Right cardiac atrium (tissue), 5 donors: ENCODE measurements at regions not wholly inside any gene's neighbourhood (a gene's known extent, or its start where the extent isn't known, plus 50 kb on each side); places are given as distances from the start of the nearest gene placed in this dataset.

Experiments used
- ATAC-seq, 2 donors: fragments of 200-7000 bp; cut with Tn5 transposase; one replicate each; pipeline versions ENCODE4 v1.8.0 to v1.9.1; 2020; ENCODE audit warnings: moderate library complexity in 2 of 2, mild to moderate bottlenecking in 1 of 2
- DNase-seq, 3 donors: peaks; one replicate each; pipeline ENCODE4 v3.0.0-alpha.2; 2020
- H3K27ac ChIP-seq: one replicate; pipeline ENCODE4 v1.5.1; 2013; ENCODE audit warnings: mild to moderate bottlenecking, low read length, control low read depth, moderate library complexity
- H3K27me3 ChIP-seq: one replicate; pipeline ENCODE4 v1.6.1; 2013; ENCODE audit not compliant: control insufficient read depth, insufficient read depth
- H3K4me1 ChIP-seq: one replicate; pipeline ENCODE4 v1.6.1; 2013; ENCODE audit warnings: low read length; ENCODE audit not compliant: control insufficient read depth, insufficient read depth
- H3K4me3 ChIP-seq: one replicate; pipeline ENCODE4 v1.5.1; 2013; ENCODE audit warnings: low read length, control low read depth
- H3K9me3 ChIP-seq: one replicate; pipeline ENCODE4 v1.6.1; 2013; ENCODE audit warnings: low read length; ENCODE audit not compliant: control insufficient read depth
- WGBS: extraction: QIAGEN DNeasy Blood & Tissue Kit; methylation state at CpG from one replicate; pipeline ENCODE4 v1.1.7; 2013; 5-methylcytosine and 5-hydroxymethylcytosine counted together
- intact Hi-C, 4 donors: fragments of 100-400 bp; cut with DNase I; formaldehyde crosslinking; loops; one replicate each; pipeline versions ENCODE4 v1.11.0 to v1.14.0; 2022 to 2023
- donor health status: healthy with polysubstance abuse.
- donor health status: DM: no; HTN: yes; CAD: no.
- donor health status: DM: no; HTN: no; CAD: no.
- donor health status: DM: no; HTN: yes; CAD: no; lungs with severe emphysema.
- donor health status: DM: yes; HTN: yes; CAD: no.

DNA sequence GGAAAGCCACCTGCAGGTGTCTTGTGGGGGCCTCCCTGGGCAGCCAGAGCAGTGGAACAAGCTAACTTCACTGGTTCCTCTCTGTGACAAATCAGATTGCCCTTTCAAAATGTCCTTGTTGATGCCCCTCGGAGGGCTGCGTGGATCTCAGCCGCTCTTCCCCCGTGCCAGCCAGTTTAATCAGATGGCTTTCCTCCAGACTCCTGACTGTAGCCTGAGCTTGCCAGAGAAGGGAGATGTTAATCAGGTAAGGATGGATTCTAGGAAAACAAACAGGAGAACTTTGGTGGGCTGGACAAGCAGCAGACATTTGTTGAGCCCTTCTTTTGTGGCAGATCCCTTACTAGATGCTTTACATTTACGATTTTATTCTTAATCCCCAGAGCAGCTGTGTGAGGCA lies 88.2 kb downstream of the DMRTA2 start:
- DNase-seq (no peak), ATAC-seq (no peak)
- Histone ChIP-seq H3K27ac (no peak overlapping the region), H3K4me3 (no peak overlapping the region), H3K27me3 (no peaks in the 10 kb centered on the region), H3K9me3 (no peaks in the 10 kb centered on the region), H3K4me1 (no peaks in the 10 kb centered on the region)
- intact Hi-C loops = no loop called here
- WGBS = 70% methylated on average over 5 of the region's 5 CpGs

- Histone ChIP-seq H3K4me1 (no peaks in the 10 kb centered on the region), H3K27ac (no peak overlapping the region), H3K4me3 (peak overlapping the region; percentile 7), H3K27me3 (no peaks in the 10 kb centered on the region), H3K9me3 (no peaks in the 10 kb centered on the region)
- ATAC-seq = peak; percentile 85 to 92
- peak; percentile 64 to 84 (median 82) for DNase-seq
- WGBS = 5% methylated on average over 37 of the region's 37 CpGs
- intact Hi-C loops = no loop called here
These were observed 89.7 kb downstream of the DMRTA2 start for GRCh38 chr1:50333595-50333974.

DNA sequence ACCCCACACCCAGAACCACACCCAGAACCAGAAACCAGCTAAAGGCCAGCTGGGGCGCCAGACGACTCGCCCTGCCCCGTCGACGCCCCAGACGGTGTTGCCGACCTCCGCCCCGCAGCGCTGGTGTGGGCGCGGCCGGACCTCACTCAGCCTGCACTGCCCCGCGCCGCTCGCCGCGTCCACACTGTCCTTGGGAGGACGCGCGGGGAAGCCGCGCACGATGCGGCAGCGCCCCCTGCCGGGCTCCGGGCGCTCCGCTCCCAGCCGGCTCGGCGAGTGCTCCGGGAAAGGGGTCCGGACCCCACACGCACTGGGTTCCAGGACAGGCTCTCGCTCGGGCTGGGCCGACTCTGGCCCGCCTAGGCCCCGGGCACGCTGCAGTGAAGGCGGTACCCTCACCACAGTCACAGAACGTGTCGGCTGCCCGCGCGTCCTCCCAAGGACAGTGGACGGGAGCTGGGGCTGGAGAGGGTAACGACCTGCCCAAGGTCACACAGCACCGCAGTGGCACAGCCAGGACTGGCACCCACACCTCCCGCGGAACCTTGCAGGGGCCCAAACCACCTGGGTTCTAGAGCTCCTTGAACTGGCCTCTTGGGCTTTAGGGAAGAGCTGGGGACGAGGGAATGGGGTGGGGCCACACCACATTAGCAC lies 90.2 kb downstream of the DMRTA2 start:
- peak overlapping the region; percentile 7 for H3K4me3 ChIP-seq
- DNase-seq = peak; percentile 72 to 86 (median 85)
- no peaks in the 10 kb centered on the region for H3K4me1 ChIP-seq
- ATAC-seq = peak; percentile 96 to 97
- H3K27ac ChIP-seq = peak overlapping the region; percentile 5
- no peaks in the 10 kb centered on the region for H3K27me3 ChIP-seq
- no peaks in the 10 kb centered on the region for H3K9me3 ChIP-seq
- 2% methylated on average over 56 of the region's 56 CpGs for WGBS
- intact Hi-C loops = no loop called here

- Histone ChIP-seq H3K27me3 (no peaks in the 10 kb centered on the region), H3K27ac (no peak overlapping the region), H3K9me3 (no peaks in the 10 kb centered on the region), H3K4me3 (no peak overlapping the region), H3K4me1 (no peaks in the 10 kb centered on the region)
- no peak for ATAC-seq
- intact Hi-C loops = no loop called here
- no peak for DNase-seq
- WGBS = 61% methylated on average over 4 of the region's 4 CpGs
These were observed 93.8 kb downstream of the DMRTA2 start for GRCh38 chr1:50329332-50329932.

- Histone ChIP-seq H3K9me3 (no peaks in the 10 kb centered on the region), H3K4me1 (no peaks in the 10 kb centered on the region), H3K27me3 (no peaks in the 10 kb centered on the region), H3K27ac (no peak overlapping the region), H3K4me3 (no peak overlapping the region)
- 20% methylated on average over 4 of the region's 4 CpGs for WGBS
- ATAC-seq (no peak), DNase-seq (no peak)
- intact Hi-C loops = no loop called here
These were observed 94.7 kb downstream of the DMRTA2 start for GRCh38 chr1:50328552-50328951.

GRCh38 chr1:50326026-50326425 lies 97.2 kb downstream of the DMRTA2 start:
- Histone ChIP-seq H3K27me3 (no peaks in the 10 kb centered on the region), H3K4me3 (no peak overlapping the region), H3K9me3 (no peaks in the 10 kb centered on the region), H3K4me1 (no peaks in the 10 kb centered on the region), H3K27ac (no peak overlapping the region)
- ATAC-seq (no peak), DNase-seq (no peak)
- intact Hi-C loops = no loop called here
- 95% methylated on average over 17 of the region's 17 CpGs for WGBS

GRCh38 chr1:50322579-50322978 lies 100.7 kb downstream of the DMRTA2 start:
- ATAC-seq (no peak), DNase-seq (no peak)
- Histone ChIP-seq H3K9me3 (no peaks in the 10 kb centered on the region), H3K4me3 (no peak overlapping the region), H3K27ac (no peak overlapping the region), H3K27me3 (no peaks in the 10 kb centered on the region), H3K4me1 (no peaks in the 10 kb centered on the region)
- intact Hi-C loops = no loop called here
- 36% methylated on average over 2 of the region's 2 CpGs for WGBS

DNA sequence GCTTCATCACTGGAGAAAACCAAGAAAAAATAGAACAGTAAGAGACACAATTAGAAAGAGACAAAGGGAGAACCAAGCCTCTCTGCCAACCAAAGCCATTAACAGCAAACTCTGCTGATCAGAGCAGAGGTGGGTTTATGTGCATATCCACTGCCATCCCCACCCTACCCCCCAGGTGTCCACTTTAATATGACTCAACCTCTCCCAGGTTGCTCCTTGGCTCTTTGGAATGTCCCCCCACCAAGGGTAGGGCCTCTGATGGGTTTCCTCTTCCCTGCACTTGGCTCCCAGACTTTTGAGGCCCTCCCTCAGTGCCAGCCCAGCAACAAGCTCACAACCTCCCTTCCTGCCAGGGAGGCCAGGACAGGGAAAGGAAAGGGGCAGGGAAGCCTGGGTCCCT lies 104.8 kb downstream of the DMRTA2 start:
- DNase-seq (no peak), ATAC-seq (no peak)
- Histone ChIP-seq H3K27ac (no peak overlapping the region), H3K4me1 (no peaks in the 10 kb centered on the region), H3K4me3 (no peak overlapping the region), H3K27me3 (no peaks in the 10 kb centered on the region), H3K9me3 (no peaks in the 10 kb centered on the region)
- intact Hi-C loops = no loop called here

DNA sequence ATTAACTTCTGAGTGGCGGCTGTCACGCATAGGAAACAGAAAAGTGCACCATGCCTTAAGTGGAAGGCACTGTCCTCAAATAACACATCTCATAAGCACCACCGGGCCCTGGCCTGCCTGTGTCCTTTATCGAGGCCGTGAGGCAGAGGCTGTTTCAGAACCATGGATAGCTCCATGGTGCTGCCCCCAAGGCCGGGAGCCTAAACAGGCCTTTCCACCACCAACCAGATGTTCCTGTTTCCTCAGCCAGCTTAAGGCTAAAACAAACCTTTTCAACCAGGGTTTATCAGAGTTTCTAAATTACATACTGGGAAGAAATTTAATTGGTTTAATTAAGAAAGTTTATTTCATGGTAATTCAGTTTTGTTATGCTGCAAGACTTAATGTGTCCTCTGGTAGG lies 114.4 kb downstream of the DMRTA2 start:
- 8% methylated on average over 6 of the region's 6 CpGs for WGBS
- Histone ChIP-seq H3K9me3 (no peaks in the 10 kb centered on the region), H3K27me3 (no peaks in the 10 kb centered on the region), H3K27ac (no peak overlapping the region), H3K4me3 (no peak overlapping the region), H3K4me1 (no peaks in the 10 kb centered on the region)
- DNase-seq (peak in 1 of 3 donors; percentile 54), ATAC-seq (peak in 1 of 2 donors; percentile 11)
- intact Hi-C loops = no loop called here

DNA sequence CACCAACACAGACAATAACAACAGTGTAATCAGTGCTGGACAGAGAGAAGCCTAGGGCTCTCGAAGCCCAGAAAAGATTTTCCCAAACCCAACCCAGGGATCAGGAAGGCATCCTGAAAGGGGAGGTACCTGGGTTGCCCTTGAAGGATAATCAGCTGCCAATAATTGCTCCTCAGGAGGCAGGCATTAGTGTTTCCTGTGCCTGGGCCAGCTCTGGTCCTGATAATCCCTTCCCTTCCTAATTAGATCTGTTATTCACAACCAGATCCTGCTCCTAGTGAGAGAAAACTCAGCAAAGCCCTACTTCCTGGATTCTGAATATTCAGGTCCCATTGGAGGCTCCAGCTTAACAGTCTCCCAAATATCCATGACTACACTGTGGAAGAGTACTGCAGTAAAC lies 117.4 kb downstream of the DMRTA2 start:
- no peak overlapping the region for H3K4me3 ChIP-seq
- no peak for ATAC-seq
- H3K9me3 ChIP-seq = no peaks in the 10 kb centered on the region
- H3K27ac ChIP-seq = no peak overlapping the region
- no peaks in the 10 kb centered on the region for H3K4me1 ChIP-seq
- DNase-seq = no peak
- H3K27me3 ChIP-seq = no peaks in the 10 kb centered on the region
- WGBS = 52% methylated on average over 1 of the region's 1 CpG
- intact Hi-C loops = no loop called here

DNA sequence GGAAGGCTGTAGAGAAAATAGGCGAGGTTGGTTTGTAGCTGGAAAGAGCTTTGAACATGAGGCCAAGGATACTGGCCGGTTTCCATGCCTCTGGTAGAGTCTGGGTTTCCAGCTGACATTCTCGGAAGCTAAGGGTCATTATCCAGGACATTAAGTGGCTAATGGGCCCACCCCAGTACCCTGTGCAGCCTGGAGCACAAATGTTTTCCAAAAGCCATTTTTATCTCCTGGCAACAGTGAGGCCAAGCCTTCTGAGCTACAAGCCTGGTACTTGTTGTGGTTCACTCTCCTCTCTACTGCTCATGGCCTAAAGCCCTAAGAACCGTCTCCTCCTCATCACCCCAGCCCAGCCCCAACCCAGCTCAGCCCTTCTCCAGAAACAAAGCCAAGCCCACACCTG lies 122.9 kb downstream of the DMRTA2 start:
- Histone ChIP-seq H3K27ac (no peak overlapping the region), H3K9me3 (no peaks in the 10 kb centered on the region), H3K27me3 (no peaks in the 10 kb centered on the region), H3K4me1 (no peaks in the 10 kb centered on the region), H3K4me3 (no peak overlapping the region)
- ATAC-seq (no peak), DNase-seq (no peak)
- WGBS = 66% methylated on average over 4 of the region's 4 CpGs
- intact Hi-C loops = no loop called here

- H3K4me3 ChIP-seq = no peak overlapping the region
- H3K4me1 ChIP-seq = no peaks in the 10 kb centered on the region
- DNase-seq (no peak), ATAC-seq (no peak)
- no peaks in the 10 kb centered on the region for H3K27me3 ChIP-seq
- H3K27ac ChIP-seq = no peak overlapping the region
- intact Hi-C loops = no loop called here
- no peaks in the 10 kb centered on the region for H3K9me3 ChIP-seq
- 84% methylated on average over 5 of the region's 5 CpGs for whole genome bisulfite sequencing
These were observed 127.7 kb downstream of the DMRTA2 start for GRCh38 chr1:50295566-50295965.
